ENCODE measurements at regions not wholly inside any gene's neighbourhood (a gene's known extent, or its start where the extent isn't known, plus 50 kb on each side); places are given as distances from the start of the nearest gene placed in this dataset.
A peak's percentile ranks its signal among the peaks of the same experiment; 100 is the strongest.

- Mint-ChIP-seq H3K36me3 (ENCODE audit: low read depth, unreplicated experiment) (no peaks in the 10 kb centered on the region), H3K4me3 (ENCODE audit: unreplicated experiment) (no peak overlapping the region), H3K27ac (ENCODE audit: unreplicated experiment) (no peak overlapping the region), H3K4me1 (ENCODE audit: low read depth, unreplicated experiment) (no peaks in the 10 kb centered on the region), H3K27me3 (ENCODE audit: low read depth, unreplicated experiment) (no peaks in the 10 kb centered on the region), H3K9me3 (ENCODE audit: unreplicated experiment) (no peaks in the 10 kb centered on the region)
- H3K9me3 ChIP-seq (ENCODE audit: insufficient read depth, low read depth, low read length), result no peaks in the 10 kb centered on the region
- H3K36me3 ChIP-seq (ENCODE audit: insufficient read depth, low read length), result no peaks in the 10 kb centered on the region
- no peak for DNase-seq (ENCODE audit: low read depth)
- TF ChIP-seq EZH2 (IDR thresholded peaks at IDR 0.05; ENCODE audit: insufficient read depth, low read length) (no peak), CTCF (IDR thresholded peaks at IDR 0.05; ENCODE audit: insufficient read depth, low read depth, low read length) (no peak)
- no peak overlapping the region for H3K4me2 ChIP-seq (ENCODE audit: low read length)
- H3K27me3 ChIP-seq (ENCODE audit: insufficient read depth, low read length), result no peaks in the 10 kb centered on the region
- H3K4me1 ChIP-seq (ENCODE audit: insufficient read depth, low read length), result no peaks in the 10 kb centered on the region
- no peak overlapping the region for H2AFZ ChIP-seq (ENCODE audit: low read depth, low read length)
- no peak overlapping the region for H3K27ac ChIP-seq (ENCODE audit: low read depth, low read length)
- no peaks in the 10 kb centered on the region for H3K79me2 ChIP-seq (ENCODE audit: insufficient read depth, low read length)
- H4K20me1 ChIP-seq (ENCODE audit: insufficient read depth, low read length), result no peaks in the 10 kb centered on the region
- no peak for FAIRE-seq
- no peak overlapping the region for H3K4me3 ChIP-seq (ENCODE audit: insufficient read depth, low read depth, low read length)
- no peak overlapping the region for H3K9ac ChIP-seq (ENCODE audit: low read length)
Measured at GRCh38 chr3:145190138-145190537, 970.8 kb downstream of the PLOD2 start.

GRCh38 chr3:145190761-145191160 is 970.2 kb downstream of the PLOD2 start:
- H3K4me1 ChIP-seq (ENCODE audit: insufficient read depth, low read length), result no peaks in the 10 kb centered on the region
- H3K79me2 ChIP-seq (ENCODE audit: insufficient read depth, low read length), result no peaks in the 10 kb centered on the region
- H3K36me3 ChIP-seq (ENCODE audit: insufficient read depth, low read length), result no peaks in the 10 kb centered on the region
- H3K4me3 ChIP-seq (ENCODE audit: insufficient read depth, low read depth, low read length), result no peak overlapping the region
- TF ChIP-seq EZH2 (IDR thresholded peaks at IDR 0.05; ENCODE audit: insufficient read depth, low read length) (no peak), CTCF (IDR thresholded peaks at IDR 0.05; ENCODE audit: insufficient read depth, low read depth, low read length) (no peak)
- DNase-seq (ENCODE audit: low read depth), result no peak
- no peak overlapping the region for H3K27ac ChIP-seq (ENCODE audit: low read depth, low read length)
- FAIRE-seq, result no peak
- no peaks in the 10 kb centered on the region for H3K27me3 ChIP-seq (ENCODE audit: insufficient read depth, low read length)
- H3K36me3 Mint-ChIP-seq (ENCODE audit: low read depth, unreplicated experiment), result no peaks in the 10 kb centered on the region
- no peak overlapping the region for H3K4me2 ChIP-seq (ENCODE audit: low read length)
- no peak overlapping the region for H3K9ac ChIP-seq (ENCODE audit: low read length)
- no peaks in the 10 kb centered on the region for H3K9me3 ChIP-seq (ENCODE audit: insufficient read depth, low read depth, low read length)
- H3K4me3 Mint-ChIP-seq (ENCODE audit: unreplicated experiment), result no peak overlapping the region
- no peaks in the 10 kb centered on the region for H3K27me3 Mint-ChIP-seq (ENCODE audit: low read depth, unreplicated experiment)
- no peak overlapping the region for H3K27ac Mint-ChIP-seq (ENCODE audit: unreplicated experiment)
- H2AFZ ChIP-seq (ENCODE audit: low read depth, low read length), result no peak overlapping the region
- H4K20me1 ChIP-seq (ENCODE audit: insufficient read depth, low read length), result no peaks in the 10 kb centered on the region
- no peaks in the 10 kb centered on the region for H3K9me3 Mint-ChIP-seq (ENCODE audit: unreplicated experiment)
- H3K4me1 Mint-ChIP-seq (ENCODE audit: low read depth, unreplicated experiment), result no peaks in the 10 kb centered on the region

- Histone ChIP-seq H3K27me3 (ENCODE audit: insufficient read depth, low read length) (no peaks in the 10 kb centered on the region), H2AFZ (ENCODE audit: low read depth, low read length) (no peak overlapping the region), H3K4me2 (ENCODE audit: low read length) (no peak overlapping the region), H3K36me3 (ENCODE audit: insufficient read depth, low read length) (no peaks in the 10 kb centered on the region), H3K4me3 (ENCODE audit: insufficient read depth, low read depth, low read length) (no peak overlapping the region), H3K27ac (ENCODE audit: low read depth, low read length) (no peak overlapping the region), H3K79me2 (ENCODE audit: insufficient read depth, low read length) (no peaks in the 10 kb centered on the region), H3K9me3 (ENCODE audit: insufficient read depth, low read depth, low read length) (no peaks in the 10 kb centered on the region), H3K4me1 (ENCODE audit: insufficient read depth, low read length) (no peaks in the 10 kb centered on the region), H4K20me1 (ENCODE audit: insufficient read depth, low read length) (no peaks in the 10 kb centered on the region), H3K9ac (ENCODE audit: low read length) (no peak overlapping the region)
- FAIRE-seq, result no peak
- Mint-ChIP-seq H3K4me1 (ENCODE audit: low read depth, unreplicated experiment) (no peaks in the 10 kb centered on the region), H3K9me3 (ENCODE audit: unreplicated experiment) (no peaks in the 10 kb centered on the region), H3K27ac (ENCODE audit: unreplicated experiment) (no peak overlapping the region), H3K36me3 (ENCODE audit: low read depth, unreplicated experiment) (no peaks in the 10 kb centered on the region), H3K4me3 (ENCODE audit: unreplicated experiment) (no peak overlapping the region), H3K27me3 (ENCODE audit: low read depth, unreplicated experiment) (no peaks in the 10 kb centered on the region)
- peak; percentile 23 for DNase-seq (ENCODE audit: low read depth)
- no peak for TF ChIP-seq EZH2 (IDR thresholded peaks at IDR 0.05; ENCODE audit: insufficient read depth, low read length)
- no peak for TF ChIP-seq CTCF (IDR thresholded peaks at IDR 0.05; ENCODE audit: insufficient read depth, low read depth, low read length)
Measured at GRCh38 chr3:145191543-145191942, 969.4 kb downstream of the PLOD2 start.

All from astrocyte (in vitro differentiated cells and primary cell).